HS-27A (cell line): ENCODE measurements at regions not wholly inside any gene's neighbourhood (a gene's known extent, or its start where the extent isn't known, plus 50 kb on each side); places are given as distances from the start of the nearest gene placed in this dataset.

Source experiments
- DNase-seq: peaks from one replicate; pipeline ENCODE4 v3.0.0-alpha.2; 2012; ENCODE audit warnings: low read depth, missing footprints

GRCh38 chr3:18675197-18675596, 250.1 kb upstream of the SATB1 start:
- DNase-seq = no peak

- no peak for DNase-seq
Observed at GRCh38 chr3:18672561-18672960, 247.4 kb upstream of the SATB1 start.

GRCh38 chr3:18670759-18671158, 245.6 kb upstream of the SATB1 start:
- no peak for DNase-seq

GRCh38 chr3:18669374-18669773, 244.2 kb upstream of the SATB1 start:
- no peak for DNase-seq

GRCh38 chr3:18667552-18667951, 242.4 kb upstream of the SATB1 start:
- no peak for DNase-seq

GRCh38 chr3:18666655-18667054, 241.5 kb upstream of the SATB1 start:
- no peak for DNase-seq

- DNase-seq = no peak
Observed at GRCh38 chr3:18660059-18660458, 234.9 kb upstream of the SATB1 start.

GRCh38 chr3:18657858-18658820, 233.0 kb upstream of the SATB1 start:
- DNase-seq = no peak

GRCh38 chr3:18656866-18657265, 231.7 kb upstream of the SATB1 start:
- no peak for DNase-seq

GRCh38 chr3:18656410-18656809, 231.3 kb upstream of the SATB1 start:
- no peak for DNase-seq

- DNase-seq = no peak
Observed at GRCh38 chr3:18655827-18656226, 230.7 kb upstream of the SATB1 start.

GRCh38 chr3:18652781-18653180, 227.6 kb upstream of the SATB1 start:
- DNase-seq = no peak

GRCh38 chr3:18650731-18651130, 225.6 kb upstream of the SATB1 start:
- no peak for DNase-seq

GRCh38 chr3:18649666-18650363, 224.7 kb upstream of the SATB1 start:
- DNase-seq = no peak

GRCh38 chr3:18648868-18649462, 223.8 kb upstream of the SATB1 start:
- DNase-seq = no peak

- no peak for DNase-seq
Observed at GRCh38 chr3:18648159-18648558, 223.0 kb upstream of the SATB1 start.

GRCh38 chr3:18645619-18646018, 220.5 kb upstream of the SATB1 start:
- DNase-seq = no peak

GRCh38 chr3:18643281-18643680, 218.1 kb upstream of the SATB1 start:
- DNase-seq = no peak

GRCh38 chr3:18641916-18642315, 216.8 kb upstream of the SATB1 start:
- DNase-seq = no peak

- DNase-seq = no peak
Observed at GRCh38 chr3:18635215-18635614, 210.1 kb upstream of the SATB1 start.

- DNase-seq = no peak
Observed at GRCh38 chr3:18634461-18634860, 209.3 kb upstream of the SATB1 start.

GRCh38 chr3:18633002-18633401, 207.9 kb upstream of the SATB1 start:
- no peak for DNase-seq

GRCh38 chr3:18630295-18630694, 205.2 kb upstream of the SATB1 start:
- no peak for DNase-seq
